GM12892 (cell line): ENCODE measurements at regions not wholly inside any gene's neighbourhood (a gene's known extent, or its start where the extent isn't known, plus 50 kb on each side); places are given as distances from the start of the nearest gene placed in this dataset.
"Not testable (repeated sequence)": the region's sequence is repeated elsewhere in the genome, so short reads cannot be mapped to it uniquely, and the experiment has no call there.

Source experiments
- DNase-seq: peaks from one replicate; pipeline ENCODE4 v3.0.0; 2011; ENCODE audit not compliant: insufficient read length
- FAIRE-seq: peaks from 2 replicates; lab custom pipeline; 2011; peaks lifted over from hg19 to GRCh38; lab: Jason Lieb, UNC
- POLR2A ChIP-seq: IDR thresholded peaks from 2 replicates; pipeline ENCODE4 v1.6.1; 2011; ENCODE audit warnings: low read depth, low read length, control low read depth
- TAF1 ChIP-seq: IDR thresholded peaks from 2 replicates; pipeline ENCODE4 v1.6.1; 2011; ENCODE audit warnings: low read depth, mild to moderate bottlenecking, control low read depth, low read length, borderline replicate concordance

DNA sequence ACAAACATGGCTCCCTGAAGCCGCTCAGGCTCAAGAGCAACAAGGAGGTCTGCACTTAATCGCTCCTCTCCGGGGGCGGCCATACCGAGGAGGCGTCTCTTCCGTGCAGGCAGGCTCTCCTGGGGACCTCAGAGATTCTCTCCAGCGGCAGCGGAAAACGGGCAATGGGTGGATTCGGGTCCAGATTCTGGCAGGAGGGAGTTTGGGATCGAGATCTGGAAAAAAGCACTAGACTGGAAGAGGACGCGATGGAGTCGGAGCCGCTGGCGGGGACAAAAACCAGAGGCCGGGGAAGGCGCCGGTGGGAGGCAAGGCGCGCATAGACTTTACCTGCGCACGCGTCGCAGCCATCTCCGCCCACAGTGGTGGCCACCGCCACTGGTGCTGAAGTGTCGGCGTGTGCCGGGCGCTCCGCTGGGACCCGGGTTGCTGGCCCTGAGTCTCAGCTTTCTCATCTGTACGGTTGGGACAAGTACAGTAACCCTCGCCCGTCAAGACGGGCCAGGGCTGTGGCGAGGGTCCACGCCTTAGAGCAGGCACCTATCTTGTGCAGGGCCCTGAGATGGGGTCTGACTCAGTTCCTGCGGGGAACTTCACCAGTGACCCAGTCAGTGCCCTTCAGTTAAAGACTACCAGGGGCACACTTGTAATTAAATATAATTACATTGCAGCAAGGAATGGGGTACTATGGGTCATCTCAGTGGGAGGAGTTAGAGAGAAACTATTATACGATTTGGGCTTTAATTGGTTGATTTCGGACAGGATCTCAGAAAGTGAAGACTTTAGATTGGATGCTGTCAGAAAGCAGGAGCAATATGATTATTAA, 454.1 kb downstream of the SPATA31A1 start:
- not testable (repeated sequence) for DNase-seq, FAIRE-seq
- TF ChIP-seq TAF1 = 0 out of 2 replicates have a peak, but pooled peaks have one; percentile 31
- 0 out of 2 replicates have a peak, but pooled peaks have one; percentile 18 for TF ChIP-seq POLR2A

DNA sequence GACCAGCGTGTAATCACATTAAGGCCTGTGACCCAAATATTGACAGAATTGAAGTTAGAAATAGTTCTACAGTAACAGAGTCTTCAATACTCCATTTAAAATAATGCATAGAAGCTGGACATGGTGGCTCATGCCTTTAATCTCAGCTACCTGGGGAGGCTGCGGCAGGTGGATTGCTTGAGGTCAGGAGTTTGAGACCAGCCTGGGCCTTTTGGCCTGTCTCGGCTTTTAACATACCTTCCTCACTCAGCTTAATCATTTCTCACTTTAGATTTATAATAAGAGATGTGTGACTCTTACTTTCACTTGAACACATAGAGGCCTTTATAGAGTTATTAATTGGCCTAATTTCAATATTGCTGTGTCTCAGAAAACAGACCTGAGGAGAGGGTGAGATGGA, 454.9 kb downstream of the SPATA31A1 start:
- not testable (repeated sequence) for DNase-seq, FAIRE-seq

DNA sequence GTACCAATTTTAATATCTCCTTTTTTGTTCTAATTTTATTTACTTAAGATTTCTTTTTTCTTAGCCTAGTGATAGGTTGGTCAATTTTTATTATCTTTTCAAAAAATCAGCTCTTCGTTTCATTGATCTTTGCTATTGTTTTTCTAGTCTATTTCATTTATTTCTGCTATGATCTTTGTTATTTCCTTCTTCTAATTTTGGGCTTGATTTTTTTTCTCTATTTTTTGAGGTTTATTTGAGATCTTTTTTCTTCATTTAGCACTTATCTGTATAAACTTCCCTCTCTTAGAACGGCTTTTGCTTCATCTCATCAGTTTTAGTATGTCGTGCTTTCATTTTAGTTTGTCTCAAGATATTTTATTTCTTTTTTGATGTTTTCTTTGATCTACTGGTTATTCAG, 456.1 kb downstream of the SPATA31A1 start:
- not testable (repeated sequence) for FAIRE-seq

DNA sequence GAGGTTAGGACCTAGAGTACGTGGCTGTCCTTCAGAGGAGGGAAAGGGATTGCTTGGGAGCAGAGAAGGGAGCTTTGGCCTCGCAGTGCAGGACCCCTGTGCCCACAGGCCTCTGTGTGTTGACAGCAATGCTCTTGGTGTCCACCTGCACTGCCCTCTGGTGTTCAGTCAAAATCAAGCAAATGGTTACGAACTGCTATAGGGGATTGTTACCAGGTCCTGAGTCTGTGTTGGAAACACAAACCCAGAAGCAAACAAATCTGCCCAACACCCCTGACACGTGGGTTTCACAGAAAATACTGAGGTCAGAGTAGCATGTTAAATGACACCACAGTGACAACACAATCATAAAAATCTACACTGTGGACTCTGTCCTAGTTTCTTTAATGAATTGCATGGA, 473.0 kb downstream of the SPATA31A1 start:
- FAIRE-seq, DNase-seq: not testable (repeated sequence)

More for the DNA sequence above, 456.1 kb downstream of the SPATA31A1 start:
- not testable (repeated sequence) for DNase-seq
